H1 (cell line): ENCODE measurements at regions not wholly inside any gene's neighbourhood (a gene's known extent, or its start where the extent isn't known, plus 50 kb on each side); places are given as distances from the start of the nearest gene placed in this dataset.

ENCODE experiments used
- CTCF ChIA-PET: fragments of 300-600 bp; sonication (Branson Sonifier 250); formaldehyde crosslinking; loops from one replicate; lab custom pipeline; 2021; ENCODE audit not compliant: partially characterized antibody; lab: Charles Lee
- POLR2A ChIA-PET: fragments of 300-600 bp; sonication (Branson Sonifier 250); formaldehyde crosslinking; loops from one replicate; lab custom pipeline; 2021; ENCODE audit warnings: inconsistent platforms; ENCODE audit not compliant: partially characterized antibody; lab: Charles Lee
- DNase-seq, 2 experiments: peaks; one replicate each; pipeline versions ENCODE4 v3.0.0 to v3.0.0-alpha.2; 2010 to 2022; ENCODE audit warnings: low spot score in 2 of 2, low read depth in 1 of 2, mixed read lengths in 1 of 2
- FAIRE-seq: peaks from 2 replicates; lab custom pipeline; 2011; peaks lifted over from hg19 to GRCh38; lab: Jason Lieb, UNC
- H2AFZ ChIP-seq: 2 replicates; pipeline ENCODE4 v1.8.1; 2012; ENCODE audit warnings: low read length, inconsistent platforms
- H2AK5ac ChIP-seq: 2 replicates; pipeline ENCODE4 v1.6.1; 2013; ENCODE audit warnings: low read depth, low read length
- H2BK120ac ChIP-seq: replicated peaks from 2 replicates; pipeline ENCODE3; 2013; ENCODE audit warnings: low read depth, low read length, inconsistent platforms
- H2BK12ac ChIP-seq: 2 replicates; pipeline ENCODE4 v1.6.1; 2013; ENCODE audit warnings: low read depth, low read length
- H2BK15ac ChIP-seq: 2 replicates; pipeline ENCODE4 v1.6.1; 2013; ENCODE audit warnings: low read length
- H2BK20ac ChIP-seq: 2 replicates; pipeline ENCODE4 v1.6.1; 2013; ENCODE audit warnings: low read length
- H2BK5ac ChIP-seq: 2 replicates; pipeline ENCODE4 v1.6.1; 2013; ENCODE audit warnings: low read depth, low read length
- H3K14ac ChIP-seq: 2 replicates; pipeline ENCODE4 v1.6.1; 2013; ENCODE audit warnings: inconsistent platforms; ENCODE audit not compliant: insufficient read length
- H3K18ac ChIP-seq: 2 replicates; pipeline ENCODE4 v1.6.1; 2013; ENCODE audit warnings: low read length; ENCODE audit errors: extremely low read depth
- H3K23ac ChIP-seq: 2 replicates; pipeline ENCODE4 v1.6.1; 2013; ENCODE audit warnings: inconsistent platforms; ENCODE audit not compliant: insufficient read length
- H3K23me2 ChIP-seq: 2 replicates; pipeline ENCODE4 v1.6.1; 2013; ENCODE audit warnings: low read depth, low read length
- H3K27ac ChIP-seq: 2 replicates; pipeline ENCODE4 v1.6.1; 2011; ENCODE audit warnings: low read depth, low read length, inconsistent platforms
- H3K27me3 ChIP-seq, 4 experiments: replicated peaks in 1 of 4; 1 replicate in 1 of 4; 2 replicates in 3 of 4; pipeline versions ENCODE4 v1.6.1 to v1.8.1; 2011 to 2013; ENCODE audit warnings: low read length in 3 of 4, mild to moderate bottlenecking in 3 of 4, inconsistent platforms in 2 of 4, mixed read lengths in 2 of 4, moderate library complexity in 1 of 4; ENCODE audit not compliant: control insufficient read depth in 3 of 4, insufficient read depth in 3 of 4; ENCODE audit errors: extremely low read depth in 1 of 4
- H3K36me3 ChIP-seq, 4 experiments: 2 replicates each; pipeline versions ENCODE4 v1.6.1 to v1.8.1; 2011 to 2013; ENCODE audit warnings: mild to moderate bottlenecking in 4 of 4, low read length in 3 of 4, moderate library complexity in 2 of 4, control low read depth in 1 of 4, inconsistent platforms in 1 of 4; ENCODE audit not compliant: insufficient read depth in 4 of 4, control insufficient read depth in 2 of 4
- H3K4ac ChIP-seq: replicated peaks from 2 replicates; pipeline ENCODE3; 2013; ENCODE audit warnings: low read length, low read depth, mixed read lengths, inconsistent platforms; ENCODE audit not compliant: insufficient read length
- H3K4me1 ChIP-seq, 4 experiments: replicated peaks in 1 of 4; 1 replicate in 1 of 4; 2 replicates in 3 of 4; pipeline versions ENCODE4 v1.6.1 to v1.8.1; 2011 to 2013; ENCODE audit warnings: low read length in 3 of 4, inconsistent platforms in 2 of 4, mixed read lengths in 1 of 4; ENCODE audit not compliant: insufficient read depth in 4 of 4, control insufficient read depth in 3 of 4
- H3K4me2 ChIP-seq, 2 experiments: 2 replicates each; pipeline versions ENCODE4 v1.6.1 to v1.8.1; 2011 to 2013; ENCODE audit warnings: low read depth in 2 of 2, low read length in 2 of 2, control low read depth in 1 of 2, inconsistent platforms in 1 of 2, mild to moderate bottlenecking in 1 of 2; ENCODE audit not compliant: insufficient read depth in 1 of 2
- H3K4me3 ChIP-seq, 4 experiments: fragments of 200-600, 300-600 bp in 1 of 4; sonication (generic), shearing (Covaris generic), sonication (Bioruptor Twin) in 1 of 4; 2 replicates each; pipeline versions ENCODE4 v1.5.1 to v1.8.1; 2011 to 2016; ENCODE audit warnings: low read length in 4 of 4, low read depth in 3 of 4, control low read depth in 2 of 4, inconsistent platforms in 2 of 4, mild to moderate bottlenecking in 2 of 4, mixed read lengths in 1 of 4, moderate library complexity in 1 of 4; ENCODE audit not compliant: insufficient read depth in 2 of 4; ENCODE audit errors: extremely low read depth in 1 of 4
- H3K56ac ChIP-seq: replicated peaks from 2 replicates; pipeline ENCODE3; 2013; ENCODE audit warnings: low read depth, mild to moderate bottlenecking, mixed read lengths, low read length, inconsistent platforms; ENCODE audit not compliant: insufficient read length
- H3K79me1 ChIP-seq: 2 replicates; pipeline ENCODE4 v1.6.1; 2013; ENCODE audit warnings: low read depth, low read length, control low read depth
- H3K79me2 ChIP-seq, 2 experiments: 2 replicates each; pipeline versions ENCODE4 v1.6.1 to v1.8.1; 2012 to 2013; ENCODE audit warnings: low read length in 2 of 2, mild to moderate bottlenecking in 2 of 2, inconsistent platforms in 1 of 2; ENCODE audit not compliant: insufficient read depth in 2 of 2, control insufficient read depth in 1 of 2
- H3K9ac ChIP-seq, 4 experiments: replicated peaks in 1 of 4; 1 replicate in 1 of 4; 2 replicates in 3 of 4; pipeline versions ENCODE4 v1.6.1 to v1.8.1; 2011 to 2013; ENCODE audit warnings: low read depth in 3 of 4, low read length in 3 of 4, control low read depth in 2 of 4, mild to moderate bottlenecking in 2 of 4, moderate library complexity in 2 of 4, inconsistent platforms in 1 of 4; ENCODE audit errors: extremely low read depth in 1 of 4
- H3K9me3 ChIP-seq, 2 experiments: 2 replicates each; pipeline versions ENCODE4 v1.6.1 to v1.8.1; 2012 to 2013; ENCODE audit warnings: mild to moderate bottlenecking in 2 of 2, moderate library complexity in 2 of 2, control low read depth in 1 of 2, inconsistent platforms in 1 of 2, low read depth in 1 of 2, low read length in 1 of 2, mixed read lengths in 1 of 2; ENCODE audit not compliant: insufficient read depth in 2 of 2
- H4K20me1 ChIP-seq, 2 experiments: replicated peaks in 1 of 2; 2 replicates each; pipeline versions ENCODE3 to v1.8.1; 2011 to 2013; ENCODE audit warnings: inconsistent platforms in 2 of 2, low read length in 2 of 2, mild to moderate bottlenecking in 1 of 2; ENCODE audit not compliant: insufficient read depth in 2 of 2, control insufficient read depth in 1 of 2
- H4K5ac ChIP-seq: 2 replicates; pipeline ENCODE4 v1.6.1; 2013; ENCODE audit warnings: low read length, low read depth, mixed read lengths, inconsistent platforms; ENCODE audit not compliant: insufficient read length
- H4K8ac ChIP-seq: 2 replicates; pipeline ENCODE4 v1.8.0; 2013; ENCODE audit warnings: mild to moderate bottlenecking, moderate library complexity, low read length, inconsistent platforms; ENCODE audit not compliant: insufficient read depth; ENCODE audit errors: extremely low read depth
- H4K91ac ChIP-seq: replicated peaks from 2 replicates; pipeline ENCODE3; 2013; ENCODE audit warnings: low read length, mixed read lengths, inconsistent platforms; ENCODE audit not compliant: insufficient read length
- SP4 ChIP-seq: IDR thresholded peaks from 2 replicates; pipeline ENCODE4 v1.6.1; 2012; ENCODE audit warnings: low read length, inconsistent platforms
- WGBS, 2 experiments: shearing (Covaris generic) in 1 of 2; methylation state at CpG; one replicate each; pipeline versions ENCODE4 v1.1.6 to v1.1.7; 2013 to 2015; ENCODE audit warnings: low lambda C conversion rate in 2 of 2, mixed read lengths in 2 of 2, inconsistent platforms in 1 of 2, low coverage in 1 of 2, missing lambda C conversion rate in 1 of 2; ENCODE audit not compliant: insufficient replicate concordance in 2 of 2, insufficient coverage in 1 of 2, insufficient read length in 1 of 2; ENCODE audit errors: extremely low coverage in 1 of 2, missing lambda C conversion rate in 1 of 2; 5-methylcytosine and 5-hydroxymethylcytosine counted together

- Histone ChIP-seq H4K8ac (no peak overlapping the region), H3K56ac (no peak overlapping the region), H2BK15ac (no peak overlapping the region), H3K4me1 (no peaks in the 10 kb centered on the region), H2BK5ac (no peak overlapping the region), H3K36me3 (no peaks in the 10 kb centered on the region), H3K27me3 (peaks cover 0 to 1% (median 0%) of the 10 kb centered on the region in 4 experiments; a peak in 1 of 7 replicates), H3K23me2 (no peaks in the 10 kb centered on the region), H3K9ac (no peak overlapping the region), H3K79me2 (no peaks in the 10 kb centered on the region), H3K14ac (no peak overlapping the region), H3K4me2 (no peak overlapping the region), H3K18ac (no peak overlapping the region), H3K27ac (no peak overlapping the region), H4K20me1 (no peaks in the 10 kb centered on the region), H2BK12ac (no peak overlapping the region), H2BK120ac (no peak overlapping the region), H3K4me3 (no peak overlapping the region), H3K23ac (no peak overlapping the region), H3K79me1 (no peaks in the 10 kb centered on the region), H2BK20ac (no peak overlapping the region), H3K4ac (no peak overlapping the region), H2AK5ac (no peak overlapping the region), H4K91ac (no peak overlapping the region), H3K9me3 (no peaks in the 10 kb centered on the region), H2AFZ (no peak overlapping the region), H4K5ac (no peak overlapping the region)
- TF ChIP-seq SP4, result no peak
- no peak for DNase-seq
- ChIA-PET POLR2A (no interaction called here), CTCF (interaction anchor here (0.6 to 5.9 kb wide), 3 partner anchors 8 to 305 kb away, joined by 3 to 32 read pairs (median 10); no protein-coding TSS in a partner anchor)
- FAIRE-seq, result no peak
- WGBS, 2 experiments, result 88% methylated on average over 2 of the region's 2 CpGs; no CpG with 5 or more reads in 1 of the 2 experiments
These were observed 186.8 kb downstream of the NDFIP2 start for GRCh38 chr13:79667771-79668170.
